KOPT-K1 (cell line): ENCODE measurements at regions not wholly inside any gene's neighbourhood (a gene's known extent, or its start where the extent isn't known, plus 50 kb on each side); places are given as distances from the start of the nearest gene placed in this dataset.

ENCODE experiments used
- H3K27ac ChIP-seq: fragments of 200-600 bp; sonication (generic); 2 replicates; pipeline ENCODE4 v1.5.1; 2016; ENCODE audit warnings: antibody characterized with exemption, mild to moderate bottlenecking, low read depth, low read length; ENCODE audit not compliant: poor library complexity, severe bottlenecking
- H3K36me3 ChIP-seq: fragments of 200-600 bp; sonication (generic); 2 replicates; pipeline ENCODE4 v1.5.1; 2017; ENCODE audit warnings: antibody characterized with exemption, mild to moderate bottlenecking, low read length, moderate library complexity; ENCODE audit not compliant: insufficient read depth
- H3K9me3 ChIP-seq: fragments of 200-600 bp; sonication (generic); 2 replicates; pipeline ENCODE4 v1.5.1; 2017; ENCODE audit warnings: antibody characterized with exemption, low read length, mild to moderate bottlenecking; ENCODE audit not compliant: insufficient read depth, poor library complexity, severe bottlenecking

DNA sequence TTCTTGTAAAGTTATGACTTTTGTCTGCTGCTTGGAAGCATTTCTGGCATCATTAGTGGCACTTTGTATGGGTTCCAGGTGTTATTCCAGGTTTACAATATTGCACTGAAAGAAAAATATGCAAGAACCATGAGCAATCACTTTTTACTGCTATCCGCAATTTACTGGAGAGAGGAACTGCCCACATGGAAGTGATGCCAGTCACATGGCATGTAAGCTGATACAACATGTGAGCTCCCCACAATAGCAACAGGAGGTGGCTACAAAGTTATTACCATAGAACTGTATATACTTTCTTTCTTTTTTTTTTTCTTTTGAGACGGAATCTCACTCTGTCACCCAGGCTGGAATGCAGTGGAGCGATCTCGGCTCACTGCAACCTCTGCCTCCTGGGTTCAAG, 1012.1 kb downstream of the BCL11B start:
- Histone ChIP-seq H3K27ac (no peak overlapping the region), H3K36me3 (no peaks in the 10 kb centered on the region), H3K9me3 (peaks cover 3% of the 10 kb centered on the region)

- Histone ChIP-seq H3K27ac (no peak overlapping the region), H3K36me3 (no peaks in the 10 kb centered on the region), H3K9me3 (peaks cover 3% of the 10 kb centered on the region)
These were observed 1009.4 kb downstream of the BCL11B start for GRCh38 chr14:98262566-98262965.

DNA sequence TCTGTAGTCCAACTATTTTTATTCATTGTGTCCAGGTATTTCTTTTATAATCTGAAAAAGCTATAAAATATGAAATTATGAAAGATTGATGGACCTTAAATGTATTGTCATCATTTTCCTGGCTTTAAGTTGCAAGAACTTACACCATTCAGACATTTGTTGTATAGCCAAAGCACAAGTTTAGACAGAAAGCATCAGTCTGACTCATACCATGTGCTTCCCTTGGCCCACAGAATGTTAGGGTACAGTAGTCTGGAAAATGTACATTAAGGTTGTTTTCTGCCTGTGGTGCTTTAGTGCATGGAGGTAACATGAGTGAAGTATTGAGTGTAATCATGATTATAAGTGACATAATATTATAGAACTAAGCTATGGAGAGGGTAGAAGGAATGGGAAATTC, 1002.5 kb downstream of the BCL11B start:
- H3K9me3 ChIP-seq: peaks cover 19% of the 10 kb centered on the region
- no peak overlapping the region for H3K27ac ChIP-seq
- no peaks in the 10 kb centered on the region for H3K36me3 ChIP-seq

- H3K27ac ChIP-seq: no peak overlapping the region
- H3K9me3 ChIP-seq: peaks cover 21% of the 10 kb centered on the region
- no peaks in the 10 kb centered on the region for H3K36me3 ChIP-seq
These were observed 1001.8 kb downstream of the BCL11B start for GRCh38 chr14:98270201-98270600.

GRCh38 chr14:98274596-98274995, 997.4 kb downstream of the BCL11B start:
- Histone ChIP-seq H3K9me3 (peaks cover 38% of the 10 kb centered on the region), H3K27ac (no peak overlapping the region), H3K36me3 (no peaks in the 10 kb centered on the region)

DNA sequence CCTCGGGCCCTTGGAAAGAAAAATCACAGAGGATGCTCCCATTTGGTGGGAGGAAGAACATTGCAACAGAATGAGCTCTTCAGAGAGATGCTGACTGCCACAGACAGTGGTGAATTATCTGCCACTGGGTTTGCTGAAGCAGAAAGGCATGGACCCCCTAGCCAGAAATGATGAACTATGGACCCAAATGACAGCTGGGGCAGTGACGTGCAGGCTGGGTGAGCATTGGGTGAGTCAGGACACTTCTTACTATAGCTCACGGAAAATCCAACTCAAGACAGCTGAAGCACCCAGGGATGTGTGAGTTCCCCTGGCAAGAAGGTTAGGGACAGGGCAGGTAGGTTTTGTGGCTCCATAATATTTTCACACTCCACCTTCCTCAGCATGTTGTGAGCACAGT, 993.2 kb downstream of the BCL11B start:
- H3K27ac ChIP-seq: no peak overlapping the region
- H3K9me3 ChIP-seq: peaks cover 27% of the 10 kb centered on the region

GRCh38 chr14:98280436-98280835, 991.6 kb downstream of the BCL11B start:
- Histone ChIP-seq H3K9me3 (peaks cover 28% of the 10 kb centered on the region), H3K27ac (no peak overlapping the region), H3K36me3 (no peaks in the 10 kb centered on the region)

More for the DNA sequence above, 993.2 kb downstream of the BCL11B start:
- no peaks in the 10 kb centered on the region for H3K36me3 ChIP-seq

DNA sequence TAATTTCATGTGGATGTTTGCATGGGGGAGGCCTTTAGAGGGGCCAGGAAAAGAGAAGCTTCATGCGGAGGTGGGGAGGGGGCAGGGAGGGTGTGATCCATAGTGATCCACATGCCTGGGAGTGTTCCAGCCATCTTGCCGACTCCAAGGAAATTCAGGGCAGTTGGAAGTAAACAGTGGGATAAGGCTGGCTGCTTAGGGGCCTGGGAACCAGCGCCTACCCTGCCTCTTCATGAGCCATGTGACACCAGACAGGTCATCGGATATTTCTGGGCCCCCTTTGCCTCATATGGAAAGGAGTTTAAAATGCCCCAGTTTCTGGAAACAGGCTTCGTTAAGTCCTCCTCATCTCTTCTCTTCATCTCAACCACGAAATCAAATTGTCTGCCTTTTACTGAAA, 983.2 kb downstream of the BCL11B start:
- H3K27ac ChIP-seq: no peak overlapping the region
- no peaks in the 10 kb centered on the region for H3K36me3 ChIP-seq
- H3K9me3 ChIP-seq: peaks cover 11% of the 10 kb centered on the region

- no peaks in the 10 kb centered on the region for H3K36me3 ChIP-seq
- no peak overlapping the region for H3K27ac ChIP-seq
- peaks cover 12% of the 10 kb centered on the region for H3K9me3 ChIP-seq
These were observed 981.4 kb downstream of the BCL11B start for GRCh38 chr14:98290596-98290995.

DNA sequence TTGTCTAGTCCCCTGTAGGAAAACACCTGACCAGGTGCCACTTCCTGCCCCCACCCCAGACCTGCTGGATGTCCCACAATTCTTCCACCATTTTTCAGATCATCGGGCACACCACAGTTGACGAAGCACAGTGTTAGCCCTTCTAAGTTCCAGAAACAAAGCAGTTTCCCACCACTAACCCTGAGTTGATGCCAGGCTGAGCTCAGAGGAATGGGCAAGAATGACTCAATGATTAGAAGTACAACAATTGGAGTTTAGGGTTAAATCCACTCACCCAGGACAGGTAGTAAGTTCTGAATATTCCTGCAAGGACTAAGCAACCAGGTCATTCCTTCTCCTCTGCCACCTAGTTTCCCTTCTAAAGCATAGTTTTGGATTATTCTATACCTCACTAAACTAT, 979.8 kb downstream of the BCL11B start:
- Histone ChIP-seq H3K27ac (no peak overlapping the region), H3K9me3 (peaks cover 17% of the 10 kb centered on the region), H3K36me3 (no peaks in the 10 kb centered on the region)

GRCh38 chr14:98293576-98293975, 978.4 kb downstream of the BCL11B start:
- no peaks in the 10 kb centered on the region for H3K36me3 ChIP-seq
- H3K9me3 ChIP-seq: peaks cover 17% of the 10 kb centered on the region
- no peak overlapping the region for H3K27ac ChIP-seq

- no peaks in the 10 kb centered on the region for H3K36me3 ChIP-seq
- peaks cover 14% of the 10 kb centered on the region for H3K9me3 ChIP-seq
- H3K27ac ChIP-seq: no peak overlapping the region
These were observed 975.1 kb downstream of the BCL11B start for GRCh38 chr14:98296895-98297294.

DNA sequence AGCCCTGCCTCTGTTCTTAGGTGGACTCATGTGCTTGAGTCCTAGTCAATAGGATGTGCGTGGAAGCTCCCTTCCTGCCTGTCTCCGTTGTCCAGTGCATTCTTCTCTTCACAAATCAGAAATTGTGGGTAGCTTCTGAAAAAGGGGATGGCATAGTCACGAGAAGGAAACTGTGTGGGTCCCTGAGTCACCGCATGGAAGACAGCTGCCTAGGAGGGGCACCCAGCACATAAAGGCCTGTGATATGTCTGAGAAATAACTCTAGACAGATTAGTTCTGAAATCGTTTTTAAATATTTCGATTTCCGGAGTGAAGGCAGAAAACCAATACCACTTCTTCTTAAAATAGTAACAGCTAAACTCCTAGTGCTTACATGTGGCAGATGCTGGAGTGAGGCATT, 974.4 kb downstream of the BCL11B start:
- H3K9me3 ChIP-seq: peaks cover 11% of the 10 kb centered on the region
- H3K36me3 ChIP-seq: no peaks in the 10 kb centered on the region
- H3K27ac ChIP-seq: no peak overlapping the region

DNA sequence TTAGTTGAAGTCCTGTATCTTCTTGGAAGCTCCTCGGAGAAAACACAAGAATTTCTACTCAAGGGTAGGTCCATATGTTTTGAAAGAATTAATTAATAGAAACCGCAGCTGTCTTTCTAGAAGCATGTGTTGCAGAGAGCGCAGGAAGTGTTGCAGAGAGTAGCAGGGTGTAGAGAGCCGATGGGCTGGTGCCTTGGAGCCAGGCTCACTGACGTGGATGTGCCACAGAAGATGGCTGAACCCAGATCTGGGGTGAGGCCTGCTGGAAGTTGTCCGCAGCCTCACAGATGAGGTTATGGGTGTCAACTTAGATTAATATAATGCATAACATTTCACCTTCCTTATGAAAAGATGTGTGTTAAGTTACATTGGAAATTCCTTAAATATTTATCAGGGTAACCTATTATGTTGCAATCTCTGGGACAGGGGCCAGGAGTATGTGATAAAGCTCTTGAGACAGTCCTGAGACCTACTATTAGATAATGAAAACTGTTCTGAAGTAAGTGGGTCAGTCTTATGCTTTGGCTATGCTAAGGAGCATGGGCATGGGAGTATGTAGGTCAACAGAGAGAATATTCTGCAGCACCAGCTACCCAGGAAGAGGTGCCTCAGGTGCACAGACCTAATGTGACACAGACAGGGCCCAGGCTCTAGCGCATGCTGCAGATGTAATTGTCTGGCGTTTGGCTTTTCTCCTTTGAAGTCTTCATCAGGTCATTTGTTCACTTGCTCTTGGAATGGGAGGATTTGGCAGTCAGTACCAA, 973.3 kb downstream of the BCL11B start:
- Histone ChIP-seq H3K36me3 (no peaks in the 10 kb centered on the region), H3K9me3 (peaks cover 11% of the 10 kb centered on the region), H3K27ac (no peak overlapping the region)

GRCh38 chr14:98301681-98302080, 970.3 kb downstream of the BCL11B start:
- H3K27ac ChIP-seq: no peak overlapping the region
- H3K9me3 ChIP-seq: peaks cover 18% of the 10 kb centered on the region
- H3K36me3 ChIP-seq: no peaks in the 10 kb centered on the region

GRCh38 chr14:98304574-98304973, 967.4 kb downstream of the BCL11B start:
- Histone ChIP-seq H3K36me3 (no peaks in the 10 kb centered on the region), H3K9me3 (peaks cover 18% of the 10 kb centered on the region), H3K27ac (no peak overlapping the region)
